Erythroblast (primary cell): ENCODE measurements at regions not wholly inside any gene's neighbourhood (a gene's known extent, or its start where the extent isn't known, plus 50 kb on each side); places are given as distances from the start of the nearest gene placed in this dataset.

ENCODE experiments used
- GATA1 ChIP-seq: IDR thresholded peaks from 2 replicates; pipeline ENCODE4 v1.6.1; 2011; ENCODE audit warnings: low read depth, mild to moderate bottlenecking, control low read depth, low read length, moderate library complexity
- POLR2A ChIP-seq: IDR thresholded peaks from 2 replicates; pipeline ENCODE4 v1.6.1; 2011; ENCODE audit warnings: mild to moderate bottlenecking, low read length

DNA sequence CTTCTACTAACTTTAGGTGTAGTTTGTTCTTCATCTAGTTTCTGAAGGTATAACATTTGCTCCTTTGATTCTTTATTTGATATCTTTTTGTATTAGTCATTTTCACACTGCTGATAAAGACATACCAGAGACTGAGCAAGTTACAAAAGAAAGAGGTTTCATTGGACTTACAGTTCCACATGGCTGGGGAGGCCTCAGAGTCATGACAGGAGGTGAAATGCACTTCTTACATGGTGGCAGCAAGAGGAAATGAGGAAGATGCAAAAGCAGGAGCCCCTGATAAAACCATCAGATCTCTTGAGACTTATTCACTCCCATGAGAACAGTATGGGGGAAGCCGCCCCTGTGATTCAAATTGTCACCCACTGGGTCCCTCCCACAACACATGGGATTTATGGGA lies 544.4 kb upstream of the DSEL start:
- TF ChIP-seq POLR2A = no peak
- TF ChIP-seq GATA1 = no peak
